VCaP (cell line): ENCODE measurements at regions not wholly inside any gene's neighbourhood (a gene's known extent, or its start where the extent isn't known, plus 50 kb on each side); places are given as distances from the start of the nearest gene placed in this dataset.
"Not testable (repeated sequence)": the region's sequence is repeated elsewhere in the genome, so short reads cannot be mapped to it uniquely, and the experiment has no call there.

Source experiments
- H3K27ac ChIP-seq: fragments of 450-650 bp; 2 replicates; pipeline ENCODE4 v1.5.1; 2017
- TF ChIP-seq, protein P1 (sequence below): fragments of 450-650 bp; conservative IDR thresholded peaks from 2 replicates; pipeline ENCODE4 v1.5.1; 2017; ENCODE audit warnings: mild to moderate bottlenecking, moderate library complexity

DNA sequence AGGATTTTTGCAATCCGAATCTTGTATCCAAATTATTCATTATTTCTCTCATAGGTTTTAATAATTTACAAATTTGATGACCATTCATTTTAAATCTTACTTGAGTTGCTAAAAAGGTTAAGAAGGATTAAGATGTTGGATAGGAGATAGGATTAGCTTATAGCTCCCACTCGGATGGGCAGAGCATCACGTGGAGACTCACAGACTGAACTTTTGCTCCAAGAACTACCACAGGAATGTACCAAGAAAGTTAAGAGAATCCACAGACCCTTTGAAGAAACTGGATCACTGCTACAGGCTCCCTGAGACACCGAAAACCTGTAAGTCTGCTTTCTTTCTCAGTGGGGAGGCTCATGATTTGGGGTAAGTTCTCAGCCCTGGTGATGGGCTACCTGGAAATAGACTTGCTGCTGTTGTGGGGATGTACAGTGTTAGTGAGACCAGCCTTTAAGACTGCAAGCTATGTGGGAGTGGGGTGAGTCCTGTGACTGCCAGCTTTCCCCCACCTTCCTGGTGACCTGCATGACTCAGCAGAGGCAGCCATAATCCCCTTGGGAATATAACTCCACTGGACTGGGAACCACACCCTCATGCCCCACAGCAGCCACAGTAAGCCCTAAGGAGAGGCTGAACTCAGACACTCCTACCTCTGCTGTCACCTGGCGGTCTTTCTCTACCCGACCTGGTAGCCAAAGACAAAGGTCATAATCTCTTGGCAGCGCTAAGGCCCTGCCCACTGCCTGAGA lies 1458.0 kb downstream of the OLFM4 start:
- H3K27ac ChIP-seq = no peak overlapping the region
- TF ChIP-seq, protein P1, sequence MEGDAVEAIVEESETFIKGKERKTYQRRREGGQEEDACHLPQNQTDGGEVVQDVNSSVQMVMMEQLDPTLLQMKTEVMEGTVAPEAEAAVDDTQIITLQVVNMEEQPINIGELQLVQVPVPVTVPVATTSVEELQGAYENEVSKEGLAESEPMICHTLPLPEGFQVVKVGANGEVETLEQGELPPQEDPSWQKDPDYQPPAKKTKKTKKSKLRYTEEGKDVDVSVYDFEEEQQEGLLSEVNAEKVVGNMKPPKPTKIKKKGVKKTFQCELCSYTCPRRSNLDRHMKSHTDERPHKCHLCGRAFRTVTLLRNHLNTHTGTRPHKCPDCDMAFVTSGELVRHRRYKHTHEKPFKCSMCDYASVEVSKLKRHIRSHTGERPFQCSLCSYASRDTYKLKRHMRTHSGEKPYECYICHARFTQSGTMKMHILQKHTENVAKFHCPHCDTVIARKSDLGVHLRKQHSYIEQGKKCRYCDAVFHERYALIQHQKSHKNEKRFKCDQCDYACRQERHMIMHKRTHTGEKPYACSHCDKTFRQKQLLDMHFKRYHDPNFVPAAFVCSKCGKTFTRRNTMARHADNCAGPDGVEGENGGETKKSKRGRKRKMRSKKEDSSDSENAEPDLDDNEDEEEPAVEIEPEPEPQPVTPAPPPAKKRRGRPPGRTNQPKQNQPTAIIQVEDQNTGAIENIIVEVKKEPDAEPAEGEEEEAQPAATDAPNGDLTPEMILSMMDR = no peak

DNA sequence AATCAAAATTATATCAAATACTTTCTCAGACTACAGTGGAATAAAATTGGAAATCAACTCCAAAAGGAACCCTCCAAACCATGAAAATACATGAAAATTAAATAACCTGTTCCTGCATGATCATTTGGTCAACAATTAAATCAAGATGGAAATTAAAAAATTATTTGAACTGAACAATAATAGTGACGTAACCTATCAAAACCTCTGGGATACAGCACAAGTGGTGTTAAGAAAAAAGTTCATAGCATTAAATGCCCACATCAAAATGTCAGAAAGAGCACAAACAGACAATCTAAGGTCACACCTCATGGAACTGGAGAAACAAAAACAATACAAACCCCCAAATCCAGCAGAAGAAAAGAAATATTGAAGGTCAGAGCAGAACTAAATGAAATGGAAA lies 1460.7 kb downstream of the OLFM4 start:
- H3K27ac ChIP-seq = no peak overlapping the region
- TF ChIP-seq, protein P1 = no peak

DNA sequence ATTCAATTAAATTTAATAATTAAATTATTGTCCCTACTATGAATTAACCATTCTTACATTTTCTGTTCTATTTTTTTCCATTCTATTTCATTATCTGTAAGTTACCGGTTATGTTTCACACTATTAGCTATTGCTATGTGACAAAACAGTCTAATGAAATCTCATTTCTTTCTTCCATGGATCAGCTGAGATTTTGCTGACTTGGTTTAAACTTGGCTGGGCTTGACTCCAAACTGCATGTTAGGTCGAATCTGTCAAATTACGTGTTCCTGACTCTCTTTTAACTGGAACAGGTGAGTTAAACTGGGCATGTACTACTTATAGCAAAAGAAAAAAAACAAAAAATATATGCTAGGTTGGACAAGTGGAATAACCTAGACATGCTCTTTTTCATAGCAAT lies 1464.4 kb downstream of the OLFM4 start:
- TF ChIP-seq, protein P1 = no peak
- no peak overlapping the region for H3K27ac ChIP-seq

DNA sequence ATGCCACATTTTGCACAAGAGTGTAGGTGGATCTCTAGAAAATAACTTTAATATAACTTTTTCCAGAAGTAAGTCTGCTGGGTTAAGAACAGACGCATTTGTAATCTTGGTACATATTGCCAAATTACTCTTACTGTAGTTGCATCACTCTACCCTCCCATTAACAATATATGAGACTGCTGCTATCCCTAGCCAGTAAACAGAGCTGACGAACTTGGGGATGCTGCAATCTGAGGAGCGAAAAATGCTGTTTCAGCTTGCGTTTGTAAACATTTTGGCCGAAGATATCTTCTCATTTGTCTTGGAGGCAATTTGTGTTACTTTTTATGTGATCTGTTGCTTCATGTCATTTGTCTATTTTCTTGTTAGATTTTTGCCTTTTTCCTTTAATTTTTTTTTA lies 1482.8 kb downstream of the OLFM4 start:
- TF ChIP-seq, protein P1 = no peak
- H3K27ac ChIP-seq = no peak overlapping the region

DNA sequence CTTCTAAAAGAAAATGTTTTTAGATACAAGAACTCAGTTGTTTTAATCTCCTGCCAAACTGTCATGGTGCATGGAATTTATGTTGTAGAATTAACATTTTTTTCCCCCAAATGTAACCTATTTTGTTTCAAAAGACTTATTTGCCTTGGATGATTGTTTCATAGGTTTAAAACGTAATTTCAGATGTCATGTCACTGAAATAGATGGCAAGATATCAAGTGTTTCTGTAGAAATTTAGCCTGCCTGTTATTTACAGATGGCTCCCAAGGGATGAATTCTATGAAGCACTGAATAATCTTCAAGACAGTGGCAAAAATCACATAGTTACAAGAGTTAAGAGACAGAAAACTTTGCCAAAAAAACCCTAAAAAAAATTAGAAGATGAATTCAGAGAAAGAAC lies 1484.6 kb downstream of the OLFM4 start:
- TF ChIP-seq, protein P1 = no peak
- H3K27ac ChIP-seq = no peak overlapping the region

DNA sequence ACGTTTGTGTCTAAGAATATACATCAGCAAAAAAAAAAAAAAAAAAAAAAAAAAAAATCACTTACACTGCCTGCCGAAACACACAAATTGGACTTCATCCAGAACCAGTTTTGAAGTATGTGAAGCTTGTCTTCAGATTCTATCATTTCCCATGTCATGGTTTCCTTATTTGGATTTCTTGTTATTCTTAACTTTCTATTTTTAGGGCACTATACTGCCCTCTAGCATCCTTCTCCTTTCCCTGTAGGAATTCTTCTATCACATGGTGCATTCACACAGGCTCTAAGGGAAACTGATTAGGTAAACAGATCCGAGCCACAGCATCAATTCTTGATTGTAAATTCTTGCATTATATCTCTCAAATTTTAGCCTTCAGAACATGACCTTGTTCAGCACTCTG lies 1507.5 kb downstream of the OLFM4 start:
- TF ChIP-seq, protein P1 = peak; percentile 66
- H3K27ac ChIP-seq = no peak overlapping the region

DNA sequence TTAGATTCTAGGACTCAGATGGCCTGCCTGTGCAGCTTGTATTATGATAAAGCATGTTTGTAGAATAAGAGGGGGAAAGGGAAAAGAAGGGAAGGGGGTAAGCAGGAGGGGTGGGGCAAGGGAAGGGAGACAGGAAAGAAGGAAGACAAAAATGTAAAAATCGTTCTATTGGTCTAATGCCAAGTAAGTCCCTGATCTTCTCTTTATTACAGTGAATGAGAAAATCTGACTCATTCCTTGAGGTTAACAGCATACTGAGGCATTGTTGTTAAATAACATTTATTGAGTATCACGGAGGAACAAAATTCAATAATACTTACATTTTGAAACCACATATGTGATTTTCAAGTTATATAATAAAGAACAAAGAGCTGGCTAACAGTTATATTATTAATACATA lies 1534.7 kb downstream of the OLFM4 start:
- H3K27ac ChIP-seq = no peak overlapping the region
- TF ChIP-seq, protein P1 = no peak

DNA sequence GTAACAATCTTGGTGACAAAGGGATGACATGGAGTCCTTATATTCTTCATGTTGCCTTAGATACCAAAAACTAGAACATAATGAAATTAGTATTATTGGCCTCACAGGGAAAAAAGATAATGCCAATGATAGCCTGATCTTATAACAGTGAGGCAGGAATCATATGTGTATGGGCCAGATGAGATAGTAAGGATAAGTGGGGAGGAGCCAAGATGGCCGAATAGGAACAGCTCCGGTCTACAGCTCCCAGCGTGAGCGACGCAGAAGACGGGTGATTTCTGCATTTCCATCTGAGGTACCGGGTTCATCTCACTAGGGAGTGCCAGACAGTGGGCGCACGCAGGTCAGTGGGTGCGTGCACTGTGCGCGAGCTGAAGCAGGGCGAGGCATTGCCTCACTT lies 1543.4 kb downstream of the OLFM4 start:
- not testable (repeated sequence) for H3K27ac ChIP-seq
